Calu3 (cell line): ENCODE measurements at regions not wholly inside any gene's neighbourhood (a gene's known extent, or its start where the extent isn't known, plus 50 kb on each side); places are given as distances from the start of the nearest gene placed in this dataset.

Source experiments
- BruUV-seq: library from RNA; stranded (reverse); fragments of 400-500 nt; replicated peaks from 2 replicates; lab custom pipeline; 2021; lab: Mats Ljungman, UMichigan
- CTCF ChIA-PET: fragments of 300-600 bp; sonication (Branson Sonifier 250); formaldehyde crosslinking; loops from one replicate; lab custom pipeline; 2022; ENCODE audit warnings: antibody characterized with exemption; lab: Charles Lee
- DNase-seq: peaks from one replicate; pipeline ENCODE4 v3.0.0; 2022
- H3K27ac Mint-ChIP-seq: one replicate; pipeline ENCODE4 v1.8.0; 2022; ENCODE audit warnings: mixed read lengths; ENCODE audit not compliant: unreplicated experiment
- H3K27me3 Mint-ChIP-seq: one replicate; pipeline ENCODE4 v1.8.0; 2022; ENCODE audit warnings: mixed read lengths; ENCODE audit not compliant: unreplicated experiment
- H3K36me3 Mint-ChIP-seq: one replicate; pipeline ENCODE4 v1.8.0; 2022; ENCODE audit warnings: mild to moderate bottlenecking, moderate library complexity, mixed read lengths; ENCODE audit not compliant: insufficient read depth, unreplicated experiment
- H3K4me1 Mint-ChIP-seq: one replicate; pipeline ENCODE4 v1.8.0; 2022; ENCODE audit warnings: mild to moderate bottlenecking, low read depth, mixed read lengths; ENCODE audit not compliant: unreplicated experiment
- H3K4me3 Mint-ChIP-seq: one replicate; pipeline ENCODE4 v1.8.0; 2022; ENCODE audit warnings: mild to moderate bottlenecking, low read depth, moderate library complexity, mixed read lengths; ENCODE audit not compliant: unreplicated experiment
- H3K9me3 Mint-ChIP-seq: one replicate; pipeline ENCODE4 v1.8.0; 2022; ENCODE audit warnings: low read depth, mixed read lengths; ENCODE audit not compliant: unreplicated experiment
- intact Hi-C: fragments of 100-400 bp; cut with micrococcal nuclease; formaldehyde crosslinking; loops from one replicate; pipeline ENCODE4 v1.10.0; 2022; ENCODE audit not compliant: unreplicated experiment
- TF ChIP-seq, protein P1 (sequence below): fragments of 200-600 bp; IDR thresholded peaks from one replicate; pipeline ENCODE4 v1.8.0; 2022; ENCODE audit warnings: antibody characterized with exemption; ENCODE audit not compliant: unreplicated experiment

- Mint-ChIP-seq H3K36me3 (no peaks in the 10 kb centered on the region), H3K4me1 (no peaks in the 10 kb centered on the region), H3K27me3 (peaks cover 88% of the 10 kb centered on the region), H3K4me3 (no peak overlapping the region), H3K9me3 (no peaks in the 10 kb centered on the region), H3K27ac (no peak overlapping the region)
- CTCF ChIA-PET = no interaction called here
- no peak for DNase-seq
- intact Hi-C loops = no loop called here
- TF ChIP-seq, protein P1, sequence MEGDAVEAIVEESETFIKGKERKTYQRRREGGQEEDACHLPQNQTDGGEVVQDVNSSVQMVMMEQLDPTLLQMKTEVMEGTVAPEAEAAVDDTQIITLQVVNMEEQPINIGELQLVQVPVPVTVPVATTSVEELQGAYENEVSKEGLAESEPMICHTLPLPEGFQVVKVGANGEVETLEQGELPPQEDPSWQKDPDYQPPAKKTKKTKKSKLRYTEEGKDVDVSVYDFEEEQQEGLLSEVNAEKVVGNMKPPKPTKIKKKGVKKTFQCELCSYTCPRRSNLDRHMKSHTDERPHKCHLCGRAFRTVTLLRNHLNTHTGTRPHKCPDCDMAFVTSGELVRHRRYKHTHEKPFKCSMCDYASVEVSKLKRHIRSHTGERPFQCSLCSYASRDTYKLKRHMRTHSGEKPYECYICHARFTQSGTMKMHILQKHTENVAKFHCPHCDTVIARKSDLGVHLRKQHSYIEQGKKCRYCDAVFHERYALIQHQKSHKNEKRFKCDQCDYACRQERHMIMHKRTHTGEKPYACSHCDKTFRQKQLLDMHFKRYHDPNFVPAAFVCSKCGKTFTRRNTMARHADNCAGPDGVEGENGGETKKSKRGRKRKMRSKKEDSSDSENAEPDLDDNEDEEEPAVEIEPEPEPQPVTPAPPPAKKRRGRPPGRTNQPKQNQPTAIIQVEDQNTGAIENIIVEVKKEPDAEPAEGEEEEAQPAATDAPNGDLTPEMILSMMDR = no peak
- BruUV-seq = no TSS peak
Observed at GRCh38 chr9:89768051-89768450, 163.2 kb downstream of the GADD45G start.

DNA sequence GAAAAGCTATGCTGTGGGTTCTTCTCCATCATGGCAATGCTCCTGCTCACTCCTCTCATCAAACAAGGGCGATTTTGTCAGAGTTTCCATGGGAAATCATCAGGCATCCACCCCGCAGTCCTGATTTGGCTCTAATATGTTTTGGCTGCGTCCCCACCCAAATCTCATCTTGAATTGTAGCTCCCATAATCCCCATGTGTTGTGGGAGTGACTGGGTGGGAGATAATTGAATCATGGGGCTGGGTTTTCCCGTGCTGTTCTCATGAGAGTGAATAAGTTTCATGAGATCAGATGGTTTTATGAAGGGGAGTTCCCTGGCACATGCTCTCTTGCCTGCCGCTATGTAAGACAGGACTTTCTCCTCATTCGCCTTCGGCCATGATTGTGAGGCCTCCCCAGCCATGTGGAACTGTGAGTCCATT, 163.8 kb downstream of the GADD45G start:
- Mint-ChIP-seq H3K36me3 (no peaks in the 10 kb centered on the region), H3K4me1 (no peaks in the 10 kb centered on the region), H3K9me3 (no peaks in the 10 kb centered on the region), H3K27me3 (peaks cover 82% of the 10 kb centered on the region), H3K27ac (no peak overlapping the region), H3K4me3 (no peak overlapping the region)
- intact Hi-C loops = no loop called here
- BruUV-seq = no TSS peak
- TF ChIP-seq, protein P1 = no peak
- no peak for DNase-seq
- CTCF ChIA-PET = no interaction called here

DNA sequence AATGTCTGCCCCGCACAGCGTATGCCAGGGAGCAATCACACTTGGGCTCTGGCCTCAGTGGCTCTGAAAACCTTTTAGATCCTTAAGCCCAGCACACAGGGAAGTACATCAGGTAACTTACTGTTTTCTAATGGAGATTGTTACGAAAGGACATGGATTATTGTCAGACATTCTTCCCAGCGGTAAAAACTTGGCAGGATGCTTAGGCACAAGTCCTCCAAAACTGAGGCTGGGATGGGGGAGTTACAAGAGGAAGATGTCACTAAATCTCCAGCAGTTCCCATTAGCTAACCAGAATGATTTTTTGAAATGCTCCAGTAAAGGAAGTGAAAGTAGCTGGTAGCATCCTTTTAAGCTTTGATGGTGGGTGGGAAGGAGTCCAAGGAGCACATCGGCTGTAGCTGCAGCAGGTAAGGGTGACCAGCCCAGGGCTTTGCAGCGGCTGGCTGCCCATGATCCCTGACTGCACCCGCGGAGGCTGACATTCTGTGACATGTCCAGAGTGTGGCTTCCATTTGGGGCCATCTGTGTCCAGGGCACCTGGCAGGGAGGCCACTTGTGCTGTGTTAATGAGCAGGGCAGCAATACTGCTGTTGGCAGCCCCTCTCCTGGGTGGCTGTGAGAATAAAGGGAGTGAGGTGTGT, 165.8 kb downstream of the GADD45G start:
- TF ChIP-seq, protein P1 = no peak
- no peaks in the 10 kb centered on the region for H3K4me1 Mint-ChIP-seq
- no peak overlapping the region for H3K27ac Mint-ChIP-seq
- no peak overlapping the region for H3K4me3 Mint-ChIP-seq
- DNase-seq = no peak
- H3K27me3 Mint-ChIP-seq = peaks cover 80% of the 10 kb centered on the region
- H3K36me3 Mint-ChIP-seq = no peaks in the 10 kb centered on the region
- CTCF ChIA-PET = no interaction called here
- intact Hi-C loops = no loop called here
- H3K9me3 Mint-ChIP-seq = no peaks in the 10 kb centered on the region
- BruUV-seq = no TSS peak

- no peak overlapping the region for H3K4me3 Mint-ChIP-seq
- no peaks in the 10 kb centered on the region for H3K36me3 Mint-ChIP-seq
- BruUV-seq = no TSS peak
- intact Hi-C loops = no loop called here
- CTCF ChIA-PET = no interaction called here
- H3K27me3 Mint-ChIP-seq = peaks cover 80% of the 10 kb centered on the region
- no peaks in the 10 kb centered on the region for H3K9me3 Mint-ChIP-seq
- H3K27ac Mint-ChIP-seq = no peak overlapping the region
- TF ChIP-seq, protein P1 = no peak
- no peaks in the 10 kb centered on the region for H3K4me1 Mint-ChIP-seq
- no peak for DNase-seq
Observed at GRCh38 chr9:89771205-89771604, 166.4 kb downstream of the GADD45G start.
